GM21717 (cell line): ENCODE measurements at regions not wholly inside any gene's neighbourhood (a gene's known extent, or its start where the extent isn't known, plus 50 kb on each side); places are given as distances from the start of the nearest gene placed in this dataset.

Experiments used
- ATAC-seq: cut with Tn5 transposase; IDR thresholded peaks from one replicate; pipeline ENCODE4 v1.9.1; 2021; ENCODE audit warnings: mild to moderate bottlenecking, moderate library complexity; ENCODE audit not compliant: unreplicated experiment

DNA sequence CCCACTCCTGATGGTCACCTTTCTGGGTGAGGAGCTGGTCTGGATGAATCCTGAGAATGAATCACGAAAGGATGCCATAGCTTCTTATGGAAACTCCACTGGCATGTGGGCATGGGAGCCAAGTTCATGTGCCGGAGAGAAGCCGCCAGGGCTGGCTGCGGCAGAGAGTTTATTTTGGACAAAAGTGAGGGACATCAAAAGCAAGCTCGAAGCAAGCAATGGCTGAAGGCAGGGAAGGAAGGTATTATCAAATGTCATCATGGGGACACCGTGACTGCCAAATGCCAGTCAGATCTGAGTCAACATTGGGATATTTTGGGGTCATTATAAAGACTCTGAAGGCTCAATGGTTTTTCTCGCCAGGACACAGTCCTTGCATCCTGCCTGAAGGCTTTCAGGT lies 249.1 kb downstream of the QKI start:
- no peak for ATAC-seq

DNA sequence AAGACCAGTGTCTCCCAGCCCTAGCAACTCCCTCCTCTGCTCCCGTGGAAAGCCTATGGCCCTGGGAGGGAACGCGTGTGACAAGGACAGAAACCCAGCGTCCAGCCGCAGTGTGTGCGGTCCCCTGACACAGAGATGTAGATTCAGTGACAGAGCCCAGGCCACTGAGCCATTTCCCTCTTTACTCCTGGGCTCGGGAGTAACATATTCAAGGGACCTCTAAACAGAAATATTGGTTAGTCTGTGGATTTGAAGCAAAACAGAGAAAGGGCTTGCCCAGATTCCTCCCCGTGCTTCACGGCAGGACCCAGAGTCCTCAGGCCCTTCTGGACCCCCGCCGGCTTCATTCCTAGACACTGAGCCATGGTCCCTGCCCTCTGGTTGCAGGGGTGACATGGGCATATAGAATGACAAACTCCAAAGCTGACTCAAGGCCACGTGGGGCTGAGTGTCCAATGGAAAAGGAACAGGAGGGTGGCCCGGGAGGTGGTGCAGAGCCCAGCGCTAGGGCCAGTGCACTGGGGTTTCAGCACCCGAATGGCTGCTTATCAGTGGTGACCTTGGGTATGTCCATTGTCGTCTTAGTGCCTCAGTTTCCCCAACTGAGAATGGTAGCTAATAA lies 248.2 kb downstream of the QKI start:
- ATAC-seq: no peak

DNA sequence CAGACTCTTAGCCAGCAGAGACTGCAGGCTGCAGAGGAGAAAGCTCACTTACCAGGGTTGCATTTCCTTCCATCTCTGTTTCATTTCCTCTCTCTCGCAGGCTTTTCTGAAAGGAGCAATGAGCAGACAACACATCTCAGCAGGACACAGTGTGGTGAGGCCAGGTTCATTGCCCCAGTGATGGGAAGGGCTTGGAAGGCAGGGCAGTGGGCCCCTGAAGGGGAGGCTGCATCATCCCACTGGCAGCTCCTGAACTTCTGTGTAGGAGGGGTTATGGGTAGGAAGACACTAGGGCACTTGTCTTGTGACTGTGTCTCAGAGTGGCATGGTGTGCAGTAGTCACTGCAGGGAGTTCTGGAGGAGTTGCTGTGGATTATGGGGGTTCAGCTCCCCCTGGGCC lies 246.8 kb downstream of the QKI start:
- peak; percentile 92 for ATAC-seq

DNA sequence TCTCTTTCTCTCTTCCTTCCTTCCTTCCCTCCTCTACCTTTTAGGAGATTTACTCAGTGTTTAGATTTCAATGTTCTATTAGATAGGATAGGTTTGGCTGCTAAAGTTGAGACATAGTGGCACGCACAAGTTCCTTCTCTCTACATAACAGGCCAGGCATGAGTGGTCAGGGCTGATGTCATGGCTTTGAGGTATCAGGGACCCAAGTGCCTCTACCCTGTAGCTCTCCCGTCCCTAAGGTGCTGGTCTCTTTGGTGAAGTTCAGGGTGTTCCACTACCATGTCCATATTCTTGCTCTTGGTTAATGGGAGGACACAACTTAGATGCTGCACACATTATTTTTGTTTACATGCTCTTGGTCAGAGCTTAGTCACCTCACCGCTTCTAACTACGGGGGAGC lies 245.3 kb downstream of the QKI start:
- ATAC-seq: no peak

DNA sequence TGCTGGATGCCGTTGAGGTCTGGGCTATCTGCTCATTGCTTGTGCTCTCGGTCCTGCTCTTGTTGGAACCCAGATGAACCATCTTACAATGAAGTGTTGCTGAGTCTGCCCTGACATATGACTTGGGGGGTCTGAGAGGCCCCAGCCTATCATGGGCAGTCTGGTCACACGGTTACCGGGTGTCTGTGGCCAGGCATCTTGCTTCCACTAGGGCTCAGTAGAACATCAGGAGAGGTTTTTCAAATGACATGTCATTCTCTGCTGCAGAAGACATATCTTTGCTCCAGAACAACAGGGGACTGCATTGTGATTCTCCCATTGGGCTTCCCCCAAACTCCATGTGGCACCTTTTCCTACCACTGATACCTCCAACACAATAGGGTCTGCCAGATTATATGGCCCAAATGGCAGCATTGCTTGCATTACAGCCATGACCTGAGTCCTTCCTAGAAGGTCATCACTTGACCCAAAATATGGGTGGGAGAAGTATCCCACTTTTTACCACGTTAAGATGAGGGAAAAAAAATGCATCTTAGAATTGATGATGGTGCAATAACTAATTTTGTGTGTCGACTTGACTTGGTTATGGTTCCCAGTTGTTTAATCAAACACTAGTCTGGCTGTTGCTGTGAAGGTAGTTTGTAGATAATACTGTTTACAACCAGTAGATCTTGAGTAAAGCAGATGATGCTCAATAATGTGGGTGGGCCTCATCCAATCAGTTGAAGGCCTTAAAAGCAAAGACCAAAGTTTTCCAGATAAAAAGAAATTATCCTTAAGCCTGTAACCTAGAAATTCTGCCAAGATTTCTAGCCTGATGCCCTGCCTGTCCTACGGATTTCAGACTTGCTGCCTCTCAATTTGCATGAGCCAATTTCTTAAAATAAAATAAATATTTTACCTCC lies 241.0 kb downstream of the QKI start:
- no peak for ATAC-seq

DNA sequence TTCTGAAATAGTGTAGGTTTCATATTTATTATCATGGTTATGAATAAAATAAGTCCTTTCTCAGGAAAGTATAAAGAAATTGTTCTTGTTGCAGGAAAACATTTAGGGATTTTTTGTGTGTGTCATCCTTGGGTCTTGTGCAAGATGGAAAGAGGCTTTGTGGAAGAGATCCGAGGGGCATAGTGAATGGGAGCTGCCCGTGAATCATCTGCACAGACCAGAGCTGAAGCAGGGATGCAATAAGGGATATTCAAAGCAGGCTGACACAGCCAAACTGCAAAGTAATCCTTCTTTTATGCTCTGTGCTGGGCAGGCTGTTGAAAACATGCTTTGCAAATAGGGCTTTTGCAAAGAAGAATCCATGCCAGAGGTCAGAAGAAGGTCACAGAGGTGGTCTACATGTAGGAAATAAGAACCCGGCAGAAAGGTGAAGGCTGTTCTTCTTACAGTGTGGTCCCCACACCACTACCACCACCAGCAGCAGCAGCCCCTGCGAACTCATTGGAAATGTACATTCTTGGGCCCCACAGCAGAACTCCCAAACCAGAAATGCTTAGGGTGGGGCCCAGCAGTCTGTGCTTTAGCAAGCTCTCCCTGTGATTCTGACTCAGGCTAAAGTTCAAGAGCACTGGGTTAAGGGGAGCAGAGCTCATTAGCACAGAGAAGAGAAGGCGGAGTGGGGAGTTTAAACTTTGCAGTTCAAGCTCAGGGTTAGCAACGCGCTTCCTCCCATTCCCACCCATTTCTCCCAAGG lies 237.6 kb downstream of the QKI start:
- no peak for ATAC-seq

DNA sequence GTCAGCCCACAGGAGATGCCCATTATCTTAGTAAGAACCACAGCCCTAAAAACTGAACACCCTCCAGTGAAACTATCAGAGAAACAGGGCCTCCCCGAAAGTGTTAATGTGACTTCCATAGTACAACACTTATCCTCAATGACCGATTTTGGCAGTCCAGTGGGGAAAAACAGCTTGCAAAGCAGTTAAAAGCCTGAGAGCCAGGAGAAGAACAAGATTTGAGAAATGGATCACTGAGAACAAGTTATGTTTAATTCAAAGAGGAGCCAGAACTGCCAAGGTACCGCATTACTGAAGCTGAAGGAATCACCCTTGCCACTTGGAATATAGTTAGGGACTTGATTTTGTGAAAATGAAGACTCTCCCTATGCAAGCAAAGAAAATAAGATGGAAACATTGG lies 236.9 kb downstream of the QKI start:
- no peak for ATAC-seq

DNA sequence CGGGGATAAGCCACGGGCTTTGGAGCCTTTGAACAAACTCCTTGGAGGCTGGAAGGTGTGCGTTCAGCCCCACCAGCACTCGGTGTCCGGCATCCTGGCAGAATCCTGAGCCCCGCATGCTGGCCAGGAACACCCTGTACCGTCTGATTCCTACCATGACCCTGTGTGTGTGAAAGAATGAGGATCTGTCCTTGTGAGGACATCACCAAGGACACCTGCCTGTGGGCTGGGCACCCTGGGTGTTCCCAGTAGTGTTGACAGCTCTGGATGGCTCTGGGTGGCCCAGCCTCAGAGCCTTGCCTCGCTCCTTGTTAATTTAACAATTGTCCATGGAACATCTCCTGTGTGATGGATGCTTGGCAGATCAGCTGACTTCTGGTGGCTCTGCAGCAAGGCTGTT lies 234.3 kb downstream of the QKI start:
- no peak for ATAC-seq

DNA sequence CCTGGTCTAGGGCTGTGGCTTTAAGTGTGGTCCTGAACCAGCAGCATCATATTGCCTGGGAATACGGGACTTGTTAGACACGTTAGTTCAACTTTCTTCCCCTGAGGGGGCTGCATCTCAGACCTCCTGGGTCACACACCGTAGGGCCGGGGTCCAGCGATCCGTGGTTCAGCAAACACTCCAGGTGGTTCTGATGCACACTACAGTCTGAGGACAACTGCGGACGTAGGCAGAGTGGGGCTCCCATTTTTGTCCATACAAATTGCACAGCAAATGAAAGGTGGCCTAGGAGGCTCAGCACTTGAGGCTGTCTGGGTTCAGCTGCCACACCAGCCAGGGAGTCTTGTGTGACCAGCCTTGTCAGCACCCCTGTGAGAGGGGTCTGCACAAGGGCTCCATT lies 233.1 kb downstream of the QKI start:
- ATAC-seq: no peak

DNA sequence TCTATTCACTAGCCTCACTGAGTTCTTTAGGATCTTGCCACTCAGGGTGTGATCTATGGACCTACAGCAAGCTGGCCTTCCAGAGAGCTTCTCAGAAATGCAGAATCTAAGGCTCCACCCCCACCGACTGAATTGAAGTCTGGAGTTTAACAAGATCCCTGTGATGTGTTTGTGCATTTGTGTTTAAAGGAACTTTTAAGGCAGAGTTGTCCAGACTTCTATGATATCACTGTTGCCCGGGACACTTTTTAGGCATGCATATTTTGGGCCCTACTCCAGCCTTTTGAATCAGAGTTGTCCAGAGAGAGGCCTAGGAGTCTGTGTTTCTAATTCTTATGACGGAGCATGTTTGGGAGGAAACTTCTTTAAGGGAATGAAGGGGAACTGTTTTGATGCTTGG lies 232.3 kb downstream of the QKI start:
- no peak for ATAC-seq

DNA sequence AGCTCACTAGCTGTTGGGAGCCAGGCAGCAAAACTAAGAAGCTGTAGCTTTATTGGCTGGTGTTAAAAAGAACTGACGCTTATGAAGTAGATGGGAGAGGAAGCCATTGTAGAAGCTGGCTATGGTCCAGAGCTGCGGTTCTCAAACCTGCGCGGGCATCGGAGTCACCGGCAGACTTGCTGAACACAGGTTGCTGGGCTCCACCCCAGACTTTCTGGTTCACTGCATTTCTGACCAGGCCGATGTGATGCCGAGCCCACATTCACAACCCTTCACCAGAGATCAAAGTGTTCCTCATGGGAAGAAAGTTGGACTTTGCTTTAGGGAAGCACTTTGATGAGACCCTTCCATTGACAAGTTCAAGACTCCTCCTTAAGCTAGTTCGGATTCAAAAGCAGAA lies 231.6 kb downstream of the QKI start:
- no peak for ATAC-seq

DNA sequence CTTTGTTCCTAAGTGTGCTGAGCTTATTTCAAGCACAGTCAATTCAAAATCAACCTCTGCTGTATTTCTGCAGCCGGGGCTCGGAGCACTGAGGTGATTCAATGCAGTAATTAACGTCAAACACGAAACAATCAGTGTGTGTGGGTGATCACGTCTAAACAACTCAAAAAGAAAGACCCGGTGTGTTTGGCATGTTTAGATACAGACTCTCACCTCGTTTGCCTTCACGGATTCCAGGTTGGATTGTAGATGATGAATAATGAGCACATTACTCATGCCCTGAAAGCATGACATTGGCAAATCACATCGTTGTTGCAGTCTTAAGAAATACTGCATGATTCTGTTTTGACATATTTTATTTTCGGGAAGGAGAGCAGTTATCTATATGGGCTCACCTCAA lies 231.0 kb downstream of the QKI start:
- no peak for ATAC-seq

DNA sequence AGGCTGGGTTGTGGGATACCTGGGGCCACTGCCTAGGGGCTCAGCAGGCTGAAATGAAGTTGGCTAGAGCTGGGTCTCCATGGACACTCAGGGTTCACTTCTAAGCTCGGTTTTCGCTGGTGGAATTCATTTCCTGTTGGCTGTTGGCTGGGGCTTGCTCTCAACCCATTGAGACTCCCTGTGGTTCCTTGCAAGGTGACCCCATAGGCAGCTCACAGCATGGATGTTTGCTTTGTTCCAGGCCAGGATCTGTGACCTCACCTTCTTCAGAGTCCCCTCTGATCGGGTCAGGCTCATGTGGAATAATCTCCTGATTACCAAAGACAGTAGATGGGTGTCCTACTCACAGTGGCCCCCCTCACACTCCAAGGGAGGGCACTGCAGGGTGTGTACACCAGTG lies 229.3 kb downstream of the QKI start:
- no peak for ATAC-seq

DNA sequence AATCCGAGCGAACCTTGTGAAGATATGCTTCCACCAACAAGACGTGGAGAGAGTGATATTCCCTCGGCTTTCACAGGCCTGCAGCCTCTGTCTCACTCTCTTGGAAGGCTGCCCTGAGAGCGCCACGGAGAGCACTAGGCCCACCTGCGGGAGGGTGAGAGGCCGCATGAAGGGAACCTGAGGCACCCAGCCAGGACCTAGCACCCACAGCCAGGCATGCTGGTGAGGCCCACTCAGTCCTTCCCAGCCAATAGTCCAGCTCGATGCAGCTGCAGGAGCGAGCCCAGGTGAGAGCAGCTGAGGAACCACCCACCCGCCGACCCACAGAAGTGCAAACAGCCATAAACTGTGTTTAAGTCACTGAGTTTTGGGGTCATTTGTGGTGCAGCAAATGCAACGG lies 227.2 kb downstream of the QKI start:
- ATAC-seq: no peak

DNA sequence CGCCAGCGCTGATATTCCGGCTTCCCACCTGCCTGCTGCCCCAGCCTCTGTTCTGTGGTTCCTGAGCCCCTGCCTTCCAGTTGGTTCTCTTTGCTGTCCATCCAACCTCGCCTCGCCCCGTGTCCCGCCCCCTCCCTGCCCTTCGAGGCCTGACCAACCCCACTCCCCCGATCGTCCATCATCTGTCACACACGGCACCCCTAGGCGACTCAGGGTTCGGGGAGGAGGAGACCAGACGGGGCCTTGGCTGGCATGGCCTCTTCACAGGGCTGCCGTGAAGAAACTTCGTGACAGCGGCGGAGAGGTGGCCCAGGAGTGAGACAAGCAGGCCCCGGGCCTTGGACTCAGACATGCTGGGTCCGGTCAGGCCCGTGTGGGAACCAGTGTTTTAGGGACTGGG lies 226.1 kb downstream of the QKI start:
- no peak for ATAC-seq

DNA sequence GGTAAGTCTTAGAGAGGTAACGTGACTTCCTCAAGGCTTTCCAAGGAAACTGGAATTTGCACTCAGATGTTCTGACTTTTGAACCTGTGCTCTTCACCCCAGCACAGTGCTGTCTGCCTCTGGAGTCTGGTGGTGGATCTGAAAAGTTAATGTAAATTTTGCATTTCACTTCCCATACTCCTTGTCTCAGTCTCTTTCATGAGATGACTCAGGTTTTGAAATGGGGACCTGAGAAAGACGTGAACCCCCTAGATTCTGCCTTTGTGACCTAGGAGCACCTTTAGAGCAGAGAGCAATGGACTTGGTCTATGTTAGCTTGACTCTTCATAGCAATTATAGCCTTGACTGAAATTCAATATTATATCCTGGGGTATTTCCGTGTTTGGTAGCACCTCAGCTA lies 223.0 kb downstream of the QKI start:
- ATAC-seq: peak; percentile 98

DNA sequence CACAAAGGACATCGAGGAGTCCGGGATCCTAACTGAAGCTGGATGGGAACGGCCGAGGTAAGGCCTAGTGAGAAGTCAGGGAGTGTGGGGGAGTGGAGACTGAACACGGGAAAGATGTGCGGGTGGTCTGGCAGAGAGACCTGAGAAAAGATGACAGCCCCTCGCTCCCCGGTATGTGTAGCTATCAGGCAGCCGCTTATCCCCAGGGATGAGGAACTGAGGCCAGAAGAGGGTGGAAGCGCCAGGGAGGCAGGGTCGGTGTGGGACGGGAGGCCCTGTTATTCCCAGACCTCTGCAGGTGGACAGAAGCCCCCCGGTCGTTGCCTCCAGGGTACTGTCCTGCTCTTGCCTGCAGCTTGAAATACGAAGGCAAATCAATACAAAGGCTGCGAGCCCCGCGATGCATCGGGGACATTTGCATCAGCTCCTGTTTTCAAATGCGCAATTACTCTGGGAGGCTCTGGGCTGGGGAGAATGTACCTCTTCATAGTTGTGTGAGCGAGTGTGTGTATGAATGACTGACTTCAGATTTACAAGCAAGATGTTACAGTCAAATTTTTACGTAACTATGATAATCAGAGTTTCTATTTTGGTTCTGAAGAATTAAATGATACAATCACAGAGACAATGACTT lies 221.3 kb downstream of the QKI start:
- ATAC-seq: no peak

DNA sequence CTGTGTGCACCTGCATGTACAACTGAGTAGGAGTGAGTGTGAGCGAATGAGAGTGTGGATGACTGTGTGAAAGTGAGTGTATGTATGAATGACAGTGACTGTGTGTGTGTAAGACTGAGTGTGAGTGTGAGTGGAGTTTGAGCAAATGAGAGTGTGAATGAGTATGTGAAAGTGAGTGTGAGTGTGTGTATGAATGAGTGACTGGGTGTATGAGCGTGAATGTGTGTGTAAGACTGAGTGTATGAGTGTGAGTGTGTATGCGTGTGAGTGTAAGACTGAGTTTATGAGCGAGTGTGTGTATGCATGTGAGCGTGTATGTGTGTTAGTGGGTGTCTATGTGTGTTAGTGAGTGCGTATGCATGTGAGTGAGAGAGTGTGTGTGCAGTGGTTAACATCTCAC lies 220.8 kb downstream of the QKI start:
- no peak for ATAC-seq

DNA sequence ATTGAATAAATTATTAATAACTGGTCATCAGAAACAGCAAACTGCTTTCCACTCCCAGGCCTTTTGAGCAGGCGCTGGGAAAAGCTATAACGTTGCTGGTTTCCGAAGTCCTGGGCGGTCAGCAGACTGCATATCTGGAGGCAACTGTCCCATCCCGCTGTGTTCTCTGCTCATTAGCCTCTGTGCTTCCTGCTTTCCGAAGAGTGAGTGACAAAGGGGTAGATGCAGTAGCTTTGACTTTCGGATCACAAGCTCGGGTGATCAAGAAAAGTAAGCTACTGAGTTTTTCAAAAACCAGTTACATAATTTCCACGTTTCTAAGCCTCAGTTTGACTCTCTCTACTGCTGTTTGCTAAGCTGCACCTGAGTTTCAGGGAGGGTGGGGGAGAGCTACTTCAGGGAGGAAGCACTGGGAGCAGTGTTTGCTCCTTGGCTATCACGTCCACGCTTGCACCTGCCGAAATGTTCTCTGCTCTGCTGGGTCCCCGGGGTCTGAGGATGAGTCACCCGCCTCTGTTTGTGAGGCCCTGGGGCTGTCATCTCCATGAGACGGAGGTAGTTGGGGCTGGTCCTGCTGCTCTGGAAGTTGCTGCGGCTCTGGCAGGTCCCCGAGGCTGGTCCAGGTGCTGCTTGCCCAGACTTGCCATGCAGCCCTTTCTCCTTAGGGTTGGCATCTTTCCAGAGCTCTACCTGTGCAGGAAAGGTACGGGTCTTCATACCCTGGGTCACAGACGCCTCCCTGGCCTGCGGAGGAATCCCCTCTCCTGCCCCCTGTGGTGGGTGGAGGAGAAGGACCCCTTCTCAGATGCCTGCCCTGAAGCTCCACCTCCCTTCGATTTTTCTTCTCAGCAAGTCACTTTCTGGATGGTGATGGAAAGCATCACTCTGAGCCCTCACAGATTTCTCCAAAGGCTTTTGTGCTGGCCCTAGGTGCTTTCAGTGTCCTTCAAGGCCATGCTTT lies 220.0 kb downstream of the QKI start:
- no peak for ATAC-seq

DNA sequence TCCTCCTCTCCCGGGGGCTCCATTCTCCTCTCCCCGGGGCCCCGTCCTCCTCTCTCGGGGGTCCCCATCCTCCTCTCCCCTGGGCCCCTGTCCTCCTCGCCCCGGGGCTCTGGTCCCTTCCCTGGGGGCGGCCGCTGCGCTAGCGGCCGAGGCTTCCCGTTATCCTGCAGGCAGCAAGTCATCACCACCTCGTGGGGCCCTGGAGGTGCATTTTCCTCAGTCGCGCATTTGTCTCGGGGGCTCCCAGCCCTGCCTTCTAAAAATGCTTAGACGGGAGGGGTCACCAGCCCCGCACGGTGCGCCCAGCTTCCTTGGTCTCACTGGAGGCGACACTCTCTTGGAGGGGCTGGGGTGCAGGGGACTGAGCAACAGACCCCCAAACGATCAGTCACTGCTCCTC lies 216.5 kb downstream of the QKI start:
- no peak for ATAC-seq
